NOMO-1 (cell line): ENCODE measurements at regions not wholly inside any gene's neighbourhood (a gene's known extent, or its start where the extent isn't known, plus 50 kb on each side); places are given as distances from the start of the nearest gene placed in this dataset.
"Not testable (repeated sequence)": the region's sequence is repeated elsewhere in the genome, so short reads cannot be mapped to it uniquely, and the experiment has no call there.

Experiments used
- DNase-seq, 2 experiments: peaks; one replicate each; lab custom pipeline; 2025; ENCODE audit not compliant: unreplicated experiment in 2 of 2; lab: John Stamatoyannopoulos, UW

DNA sequence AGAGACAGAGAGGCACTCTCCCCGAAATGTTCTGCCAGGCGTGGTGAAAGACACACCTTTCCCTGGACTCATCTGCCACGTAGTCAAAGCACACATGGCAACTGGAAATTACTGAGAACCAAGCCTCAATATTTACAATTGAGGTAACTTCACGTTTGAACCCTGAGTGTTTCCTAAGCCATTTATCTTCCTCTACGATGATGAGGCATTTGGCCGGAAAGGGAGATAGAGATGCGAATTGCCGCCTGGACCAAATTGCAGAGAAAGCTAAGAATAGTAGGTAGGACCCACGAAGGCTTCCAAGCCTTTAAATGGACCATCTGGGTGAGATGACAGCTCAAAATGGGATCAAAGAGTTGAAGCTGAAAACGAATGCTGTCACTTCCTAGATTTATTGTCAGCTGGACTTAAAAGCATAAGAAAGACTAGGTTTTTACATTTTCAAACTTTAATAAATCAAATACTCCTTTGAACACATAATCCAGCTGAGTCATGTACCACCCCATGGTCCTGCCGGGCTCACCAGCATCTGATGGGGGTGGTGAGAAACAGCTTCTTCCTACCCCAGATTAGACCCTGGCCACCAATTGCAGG is 135.6 kb upstream of the LYZL2 start:
- no peak for DNase-seq

DNA sequence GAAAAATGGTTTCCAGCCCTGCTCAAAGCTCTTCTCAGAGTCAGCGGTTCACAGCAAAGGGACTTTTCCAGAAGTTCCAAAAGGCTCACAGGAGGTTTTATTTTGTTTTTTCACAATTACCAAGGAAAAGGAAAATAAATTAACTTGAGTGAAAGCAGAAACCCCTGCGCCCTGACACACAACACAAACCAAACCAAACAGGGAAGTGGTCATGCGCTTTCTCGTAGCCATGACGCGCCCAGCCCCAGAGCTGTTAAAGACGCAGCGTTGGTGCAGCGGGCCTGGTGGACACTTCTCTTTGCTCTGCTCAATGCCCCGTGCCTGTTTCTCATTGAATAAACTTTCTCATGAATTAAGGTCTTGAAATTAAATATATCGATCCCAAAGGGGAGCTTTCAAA is 134.4 kb upstream of the LYZL2 start:
- peak; percentile 62 to 66 for DNase-seq

DNA sequence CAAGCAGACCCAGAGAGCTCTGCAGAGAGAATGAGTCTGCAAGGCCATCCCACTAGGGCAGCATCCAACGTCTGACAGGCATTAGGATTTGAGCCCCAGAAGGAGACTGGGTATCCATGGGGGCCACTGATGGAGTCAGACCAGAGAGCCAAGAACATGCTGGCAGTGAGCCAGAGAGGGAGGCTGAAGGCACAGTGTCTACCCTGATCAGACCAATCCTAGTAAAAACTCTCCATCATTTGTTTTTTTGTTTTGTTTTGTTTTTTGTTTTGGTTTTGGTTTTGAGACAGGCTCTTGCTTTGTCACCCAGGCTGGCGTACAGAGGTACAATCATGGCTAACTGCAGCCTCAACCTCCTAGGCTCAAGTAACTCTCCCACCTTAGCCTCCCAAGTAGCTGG is 133.1 kb upstream of the LYZL2 start:
- no peak for DNase-seq

DNA sequence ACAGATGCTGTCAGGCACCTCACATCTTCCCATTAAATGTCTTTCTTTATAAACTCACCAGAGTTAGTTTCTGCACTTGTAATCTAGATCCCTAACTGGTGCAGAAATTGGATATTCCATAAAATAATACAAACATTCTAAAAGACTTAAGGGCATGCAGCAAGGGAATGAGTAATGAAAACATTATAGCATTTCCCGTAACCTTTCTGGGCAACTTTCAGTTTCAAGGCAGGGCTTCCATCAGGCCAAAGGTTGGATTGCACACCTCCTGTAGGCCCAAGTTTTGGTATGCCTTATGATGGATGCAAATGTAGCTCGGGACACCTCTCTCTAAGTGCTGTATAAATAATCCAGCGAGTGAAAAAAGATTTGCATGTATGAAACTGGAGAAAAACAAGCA is 129.9 kb upstream of the LYZL2 start:
- no peak for DNase-seq

DNA sequence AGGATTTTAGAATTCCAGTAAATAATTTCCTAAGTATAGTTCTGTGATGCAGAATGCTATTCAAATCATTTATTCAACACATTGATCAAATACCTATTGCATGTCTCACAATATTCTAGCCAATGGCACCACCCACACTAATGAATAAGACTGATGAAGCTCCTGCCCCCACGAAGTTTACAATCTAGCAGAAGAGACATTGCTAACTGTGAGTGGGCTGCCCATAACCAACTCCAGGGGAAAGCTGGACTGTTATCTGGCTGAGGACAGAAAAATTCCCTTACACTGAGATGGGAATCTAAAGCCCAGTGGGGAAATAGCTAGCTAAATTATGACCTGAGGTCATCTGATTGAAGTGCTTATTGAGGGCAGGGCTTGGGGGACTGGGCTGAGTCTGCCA is 128.8 kb upstream of the LYZL2 start:
- no peak for DNase-seq

DNA sequence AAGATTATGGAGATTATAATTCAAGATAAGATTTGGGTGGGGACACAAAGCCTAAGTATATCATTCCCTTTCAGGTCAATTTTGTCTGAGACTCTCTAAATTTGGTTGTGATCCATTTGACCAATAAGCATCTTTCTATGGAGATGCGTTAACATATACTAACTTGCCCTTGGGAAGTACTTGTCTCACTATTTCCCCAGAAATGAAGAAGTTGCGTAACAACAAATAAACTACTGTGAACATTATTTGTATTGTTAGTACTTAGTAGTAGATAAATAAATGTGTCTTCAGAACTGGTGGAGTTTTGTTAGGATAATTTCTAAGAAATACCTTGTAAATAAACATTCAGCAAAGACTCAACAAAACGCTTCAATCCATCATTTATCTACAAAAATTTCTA is 127.3 kb upstream of the LYZL2 start:
- no peak for DNase-seq

DNA sequence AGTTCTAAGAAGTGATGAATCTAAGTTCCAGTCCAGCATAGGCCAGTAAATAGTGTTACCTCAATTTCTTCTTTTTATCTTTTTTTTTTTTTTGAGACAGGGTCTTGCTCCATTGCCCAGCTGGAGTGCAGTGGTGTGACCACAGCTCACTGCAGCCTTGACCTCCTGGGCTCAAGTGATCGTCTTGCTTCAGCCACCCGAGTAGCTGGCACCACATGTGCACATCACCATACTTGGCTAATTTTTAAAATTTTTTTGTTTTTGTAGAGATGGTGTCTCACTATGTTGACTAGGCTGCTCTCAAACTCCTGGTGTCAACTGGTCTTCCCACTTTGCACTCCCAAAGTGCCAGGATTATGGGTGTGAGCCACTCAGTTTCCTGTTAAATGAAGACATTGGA is 126.6 kb upstream of the LYZL2 start:
- DNase-seq: no peak

DNA sequence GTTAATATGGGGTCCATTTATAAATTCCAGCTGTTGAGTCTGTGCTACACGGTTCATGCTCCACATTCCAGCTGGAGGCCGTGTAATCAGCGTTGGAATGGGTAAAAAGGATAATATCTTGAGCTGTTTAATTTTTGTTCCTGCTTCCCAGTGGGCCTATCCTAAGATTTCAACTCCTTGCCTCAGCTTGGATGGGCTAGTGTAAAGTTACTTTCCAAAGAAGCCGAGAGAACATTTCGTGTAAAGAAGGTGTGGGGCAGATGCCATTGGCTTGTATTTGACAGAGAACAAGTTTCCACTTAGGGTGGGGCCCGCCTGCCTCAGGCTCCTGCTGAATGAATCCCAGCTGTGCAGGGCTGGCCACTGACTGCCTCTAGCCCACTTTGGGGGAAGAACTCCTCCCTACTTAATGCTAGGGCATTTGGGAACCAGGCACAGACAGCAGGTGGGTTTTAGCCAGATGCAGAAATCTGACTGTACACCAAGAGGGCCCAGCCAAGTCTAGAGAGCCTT is 125.9 kb upstream of the LYZL2 start:
- no peak for DNase-seq

DNA sequence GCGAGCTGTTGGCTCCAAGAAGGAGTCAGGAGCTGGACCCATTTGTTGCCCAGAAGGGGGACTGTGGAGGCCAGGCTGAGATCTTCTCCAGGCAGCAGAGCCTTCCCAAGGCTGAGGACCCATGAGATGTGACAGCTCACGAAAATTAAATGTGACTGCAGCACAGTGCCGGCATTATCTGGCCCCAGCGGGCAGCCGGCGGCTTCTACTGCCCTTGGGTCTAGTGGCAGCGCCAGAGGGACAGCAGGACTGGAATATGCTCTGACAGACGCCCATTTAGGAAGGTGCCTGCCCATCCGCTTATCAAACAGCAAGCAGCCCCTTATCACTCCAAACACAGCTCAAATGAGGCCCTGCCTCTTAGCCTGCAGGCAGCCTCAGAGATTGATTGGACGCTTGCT is 122.9 kb upstream of the LYZL2 start:
- DNase-seq: no peak

DNA sequence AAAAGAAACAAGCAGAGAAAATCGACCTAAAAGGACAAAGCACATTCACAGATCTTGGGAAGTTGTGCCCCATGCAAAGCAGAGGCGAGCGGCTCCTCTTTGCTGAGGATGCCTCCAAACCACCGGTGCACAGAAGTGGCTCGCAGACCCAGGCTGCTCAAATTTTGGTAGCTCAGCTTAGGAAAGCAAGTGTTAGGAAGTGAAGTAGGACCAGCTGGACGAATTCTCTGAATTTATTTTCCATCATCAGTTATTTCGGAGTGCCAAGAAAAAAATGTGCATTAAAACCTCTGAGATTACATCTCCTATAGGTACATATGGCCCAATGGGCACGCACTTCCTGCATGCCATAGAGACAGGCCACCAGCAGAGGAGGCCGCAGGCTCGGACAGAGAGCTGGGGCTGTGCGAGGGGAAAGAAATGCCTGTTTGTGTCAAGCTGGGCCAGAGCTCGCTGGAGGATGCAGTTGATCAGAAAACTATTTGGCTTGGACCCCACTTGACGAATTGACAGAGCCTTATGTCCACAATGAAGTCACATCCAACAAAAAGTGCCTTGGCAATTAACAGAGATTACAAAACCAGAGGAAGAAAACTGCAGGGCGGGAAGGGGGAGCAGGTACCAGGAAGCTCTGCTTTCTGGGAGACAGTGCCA is 122.3 kb upstream of the LYZL2 start:
- peak; percentile 40 to 54 for DNase-seq

DNA sequence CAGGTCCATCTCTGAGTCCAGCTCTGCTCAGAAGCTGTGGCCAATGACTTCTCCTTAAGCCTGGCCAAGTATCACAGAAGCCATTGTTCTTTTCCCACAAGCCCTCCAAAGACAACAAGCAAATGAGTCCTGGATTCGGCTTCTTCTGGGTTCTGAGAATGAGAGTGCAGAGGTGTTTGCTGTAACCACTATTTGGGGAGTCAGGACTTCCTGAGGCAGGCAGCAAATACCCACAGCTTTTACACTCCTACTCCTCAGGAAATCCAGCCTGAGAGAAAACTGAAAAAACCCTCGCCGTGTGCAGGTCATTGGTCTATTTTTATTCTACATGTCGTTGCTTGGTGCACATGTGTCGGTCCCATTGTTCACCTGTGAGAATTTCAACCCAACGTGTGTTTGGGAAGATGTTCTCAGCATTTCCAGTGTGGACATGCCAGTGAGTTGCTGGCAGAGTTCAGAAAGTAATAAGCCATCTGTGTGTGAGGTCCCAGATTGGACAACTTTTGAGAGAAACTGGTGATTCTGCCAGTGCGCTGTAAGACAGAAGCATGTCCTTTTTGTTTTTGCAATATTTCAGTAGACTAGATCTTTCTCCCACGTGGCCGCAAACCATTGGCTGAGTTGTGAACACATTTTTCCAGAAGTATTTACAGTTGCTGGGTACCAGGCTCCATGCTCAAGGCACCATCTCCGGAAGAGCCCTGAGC is 121.6 kb upstream of the LYZL2 start:
- no peak for DNase-seq

DNA sequence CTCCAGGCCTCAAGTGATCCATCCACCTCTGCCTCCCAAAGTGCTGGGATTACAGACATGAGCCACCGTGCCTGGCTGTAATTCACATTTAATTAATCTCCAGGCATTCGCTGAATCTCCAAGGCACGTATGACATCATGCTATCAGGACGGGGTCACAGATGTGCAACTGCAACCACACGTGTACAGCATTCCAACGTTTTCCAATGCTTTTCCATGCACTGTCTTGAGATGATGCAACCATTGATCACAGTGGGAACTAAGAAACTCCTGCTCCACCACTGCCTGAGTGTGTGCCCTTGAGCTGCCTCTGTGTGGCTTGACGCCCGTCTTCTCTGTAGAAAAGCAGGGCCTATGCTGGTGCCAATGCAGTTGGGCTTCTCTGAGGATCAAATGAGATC is 119.8 kb upstream of the LYZL2 start:
- no peak for DNase-seq

DNA sequence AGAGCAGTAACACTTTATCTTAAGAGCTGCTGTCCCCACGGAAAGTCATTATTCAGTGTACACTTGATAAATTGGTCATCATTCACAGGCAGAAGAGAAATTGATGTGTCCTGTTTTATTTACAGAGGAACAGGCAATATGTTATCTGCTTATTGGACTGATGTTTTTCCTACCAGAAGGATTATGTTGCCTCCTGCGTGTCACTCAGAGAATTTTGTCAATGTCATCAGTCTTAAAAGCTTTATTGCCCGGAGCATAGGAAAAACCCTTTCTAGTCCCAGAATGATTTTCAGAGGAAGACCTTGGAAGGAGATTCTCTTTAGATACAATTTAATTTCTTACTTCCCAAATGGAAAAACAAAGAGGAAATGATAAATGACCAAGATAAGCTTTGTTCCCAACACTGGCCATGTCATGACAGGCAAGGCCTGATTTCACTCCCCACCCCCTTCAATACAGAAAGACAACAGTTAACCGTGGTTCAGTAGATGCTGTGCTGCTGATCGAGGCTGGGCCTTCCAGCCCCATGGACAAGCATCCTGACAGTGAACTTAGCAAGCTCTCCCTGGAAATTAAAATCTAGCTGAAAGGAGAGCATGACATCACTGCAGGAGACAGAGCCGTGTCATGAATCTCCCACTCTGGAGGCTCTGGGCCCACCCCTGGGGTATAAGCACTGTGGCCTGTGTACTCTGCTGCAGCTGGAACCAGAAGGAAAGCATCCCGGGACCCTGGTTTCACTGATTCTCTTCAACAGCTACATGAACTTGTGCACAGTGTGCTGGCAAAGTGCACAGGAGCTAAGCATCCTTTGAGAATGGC is 118.8 kb upstream of the LYZL2 start:
- no peak for DNase-seq

DNA sequence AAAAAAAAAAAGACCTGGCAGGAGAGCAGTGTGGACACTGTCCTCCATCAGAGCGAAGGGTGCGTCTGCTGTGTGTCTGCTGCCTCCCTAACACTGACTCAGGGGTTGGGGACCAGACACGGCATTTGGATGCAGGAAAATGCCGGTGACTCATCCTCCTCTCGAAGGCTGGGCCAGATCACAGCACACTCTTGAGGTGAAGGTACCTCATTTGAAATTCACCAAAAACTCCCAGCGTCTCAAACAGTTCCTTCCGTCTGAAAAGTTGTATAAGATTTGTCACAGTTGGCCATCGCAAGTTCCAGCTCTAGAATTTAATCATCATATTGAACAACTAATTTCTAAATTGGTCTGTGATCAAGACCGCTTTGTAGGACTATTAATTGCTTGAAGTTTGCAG is 118.1 kb upstream of the LYZL2 start:
- no peak for DNase-seq

DNA sequence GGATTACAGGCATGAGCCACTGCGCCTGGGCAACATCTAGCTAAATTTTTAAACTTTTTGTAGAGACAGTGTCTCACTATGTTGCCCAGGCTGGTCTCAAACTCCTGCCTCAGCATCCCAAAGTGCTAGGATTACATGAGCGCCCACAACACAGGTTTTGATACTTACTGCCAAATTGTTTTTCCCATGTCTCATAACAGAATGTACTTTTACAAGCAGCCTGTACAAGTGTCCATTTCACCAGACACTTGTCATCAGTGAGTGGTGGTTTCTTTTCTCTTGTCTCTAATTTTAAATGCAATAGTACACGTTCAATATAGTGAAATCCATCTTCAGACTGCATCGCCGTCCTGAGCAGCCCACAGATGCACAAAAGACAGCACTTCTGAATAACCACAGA is 116.4 kb upstream of the LYZL2 start:
- no peak for DNase-seq

DNA sequence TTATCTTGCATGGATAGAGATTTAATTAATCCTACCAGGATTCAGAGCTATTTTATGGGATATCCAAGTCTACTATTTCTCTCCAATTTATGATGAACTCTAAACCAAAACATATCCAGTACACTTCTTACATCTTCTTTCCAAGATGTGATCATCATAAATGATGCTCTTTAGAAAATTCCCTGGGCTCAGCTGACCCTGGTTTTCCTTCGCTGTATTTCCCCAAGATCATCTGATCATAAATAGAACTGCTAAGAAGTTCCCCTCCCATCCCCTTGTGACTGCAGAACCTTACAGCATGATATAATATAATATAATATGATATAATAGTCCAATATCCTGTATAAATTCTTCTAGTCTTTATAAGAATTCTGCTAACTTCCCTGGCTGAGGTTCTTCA is 114.6 kb upstream of the LYZL2 start:
- no peak for DNase-seq

DNA sequence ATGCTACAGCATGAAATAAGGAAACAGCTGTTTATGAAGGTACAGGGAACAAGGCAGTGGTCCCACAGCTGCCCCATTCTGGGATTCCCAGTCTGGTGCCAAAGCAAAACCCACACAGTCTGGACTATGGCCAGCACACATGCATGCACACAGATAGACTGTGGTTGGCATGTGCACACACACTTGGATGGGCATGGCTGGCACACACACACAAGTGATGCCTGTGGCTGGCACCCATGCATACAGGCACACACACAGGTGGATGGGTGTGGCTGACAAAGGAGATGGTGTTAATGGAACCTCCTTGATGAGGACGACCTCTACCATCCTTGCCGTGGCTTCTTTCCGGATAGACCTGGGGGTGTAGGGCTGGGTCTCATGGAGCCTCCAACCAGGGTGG is 114.0 kb upstream of the LYZL2 start:
- DNase-seq: no peak

DNA sequence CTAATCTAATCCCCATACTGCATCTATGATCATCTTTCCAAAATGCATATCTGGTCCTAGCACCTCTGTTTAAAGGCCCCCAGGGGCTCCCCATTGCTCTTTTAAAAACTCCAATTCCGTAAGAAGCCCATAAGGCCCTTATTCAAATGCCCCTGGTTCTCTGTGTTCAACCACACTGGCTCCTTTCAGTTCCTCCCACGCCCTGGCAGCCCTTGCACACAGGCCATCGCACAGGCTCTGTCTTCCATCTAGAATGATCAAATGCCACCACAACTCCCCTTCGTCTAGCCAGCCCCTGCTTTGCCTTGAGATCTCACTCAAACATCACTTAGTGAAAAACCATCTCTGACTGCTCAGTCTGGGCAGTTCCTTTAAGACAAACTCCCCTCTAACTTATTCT is 112.9 kb upstream of the LYZL2 start:
- no peak for DNase-seq

DNA sequence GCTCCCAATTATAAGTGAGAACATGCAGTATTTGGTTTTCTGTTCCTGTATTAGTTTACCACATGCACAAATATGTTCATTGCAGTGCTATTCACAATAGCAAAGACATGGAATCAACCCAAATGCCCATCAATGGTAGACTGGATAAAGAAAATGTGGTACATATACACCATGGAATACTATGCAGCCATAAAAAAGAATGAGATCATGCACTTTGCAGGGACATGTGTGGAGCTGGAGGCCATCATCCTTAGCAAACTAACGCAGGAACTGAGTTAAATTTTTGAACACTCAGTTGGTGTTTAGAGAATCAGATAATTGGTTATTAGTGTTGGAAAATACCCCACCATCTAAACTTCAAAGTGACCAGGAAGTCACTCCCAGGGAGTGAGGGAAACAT is 111.2 kb upstream of the LYZL2 start:
- not testable (repeated sequence) for DNase-seq

DNA sequence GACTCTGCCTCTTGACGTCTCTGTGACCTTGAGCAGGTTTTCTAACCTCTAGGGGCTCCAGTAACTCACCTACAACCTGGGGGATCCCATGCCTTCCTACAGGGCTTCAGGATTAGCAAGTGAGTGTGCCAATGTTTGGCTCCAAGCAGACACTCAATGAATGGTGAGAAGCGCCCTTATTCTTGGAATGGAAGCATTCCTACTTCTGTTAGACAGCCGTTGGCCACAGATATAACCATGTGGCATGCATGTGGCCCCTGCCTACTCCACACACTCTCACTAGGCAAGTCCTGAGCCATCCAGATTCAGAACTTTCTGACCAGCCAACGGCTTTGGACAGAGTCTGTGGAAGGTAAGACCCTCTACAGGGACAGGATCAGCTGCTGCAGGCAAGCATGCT is 108.9 kb upstream of the LYZL2 start:
- no peak for DNase-seq

DNA sequence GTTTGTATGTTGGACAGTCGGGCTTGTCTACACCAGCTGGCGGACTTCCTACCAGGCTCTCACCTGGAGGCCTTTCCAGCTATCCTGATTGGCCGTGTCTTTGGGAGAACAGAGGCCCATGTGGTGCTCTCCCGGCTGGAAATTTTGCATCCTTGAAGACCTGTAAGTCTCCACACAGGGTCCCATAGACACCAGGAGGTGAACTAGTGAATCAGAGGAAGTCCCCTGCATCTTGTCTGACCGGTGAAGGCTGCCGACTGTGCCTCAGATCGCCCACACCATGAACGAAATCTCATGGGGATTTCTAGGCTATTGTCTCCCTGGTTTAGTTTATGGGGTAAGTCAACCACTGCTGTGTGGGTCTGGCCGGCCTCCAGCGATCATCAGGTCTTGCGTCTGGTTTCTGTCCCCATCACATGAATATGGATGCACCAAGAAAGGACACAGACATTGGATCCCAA is 108.4 kb upstream of the LYZL2 start:
- no peak for DNase-seq
